HEK293 (cell line): ENCODE measurements at regions not wholly inside any gene's neighbourhood (a gene's known extent, or its start where the extent isn't known, plus 50 kb on each side); places are given as distances from the start of the nearest gene placed in this dataset.

Experiments used
- CTCF ChIA-PET: fragments of 350-600 bp; formaldehyde crosslinking; extraction: SDS; loops from one replicate; lab custom pipeline; 2021; ENCODE audit warnings: antibody characterized with exemption; lab: Yijun Ruan, JAX
- POLR2A ChIA-PET: fragments of 300-600 bp; formaldehyde crosslinking; extraction: SDS; loops from one replicate; lab custom pipeline; 2020; ENCODE audit warnings: antibody characterized with exemption, inconsistent platforms; lab: Yijun Ruan, JAX
- H3K27ac ChIP-seq: fragments of 200-500 bp; sonication (Bioruptor generic); 2 replicates; pipeline ENCODE4 v1.5.1; 2014; ENCODE audit warnings: low read depth, low read length, control low read depth, inconsistent platforms; ENCODE audit errors: extremely low read depth
- H3K36me3 ChIP-seq, 2 experiments: fragments of 200-500 bp in 1 of 2; sonication (Bioruptor generic) in 1 of 2; 1 replicate in 1 of 2; 2 replicates in 1 of 2; pipeline ENCODE4 v1.5.1; 2014 to 2017; ENCODE audit warnings: inconsistent platforms in 2 of 2, low read length in 2 of 2; ENCODE audit not compliant: control insufficient read depth in 2 of 2, insufficient read depth in 1 of 2
- H3K4me1 ChIP-seq: fragments of 200-500 bp; sonication (Bioruptor generic); 2 replicates; pipeline ENCODE4 v1.5.1; 2014; ENCODE audit warnings: mild to moderate bottlenecking, low read length, inconsistent platforms; ENCODE audit not compliant: control insufficient read depth, insufficient read depth
- H3K4me3 ChIP-seq: 2 replicates; pipeline ENCODE4 v1.5.1; 2011; ENCODE audit warnings: low read depth, mild to moderate bottlenecking, control low read depth, low read length, moderate library complexity
- H3K9me3 ChIP-seq: fragments of 200-500 bp; sonication (Bioruptor generic); 2 replicates; pipeline ENCODE4 v1.5.1; 2014; ENCODE audit warnings: low read depth, low read length, inconsistent platforms; ENCODE audit not compliant: control insufficient read depth, insufficient read depth
- GFI1B ChIP-seq: fragments of 450-650 bp; formaldehyde crosslinking; IDR thresholded peaks from 2 replicates; pipeline ENCODE4 v1.5.1; 2016; ENCODE audit warnings: missing biosample characterization, missing genetic modification characterization
- KLF7 ChIP-seq: fragments of 450-650 bp; formaldehyde crosslinking; IDR thresholded peaks from 2 replicates; pipeline ENCODE4 v1.5.1; 2016; ENCODE audit warnings: missing biosample characterization, missing genetic modification characterization, borderline replicate concordance
- REPIN1 ChIP-seq: fragments of 450-650 bp; formaldehyde crosslinking; IDR thresholded peaks from 2 replicates; pipeline ENCODE4 v1.5.1; 2017; ENCODE audit warnings: missing biosample characterization, missing genetic modification characterization, low read depth
- TRIM28 ChIP-seq: IDR thresholded peaks from 2 replicates; pipeline ENCODE4 v1.6.1; 2011; ENCODE audit warnings: low read length, control low read depth, borderline replicate concordance
- ZEB2 ChIP-seq: fragments of 450-650 bp; formaldehyde crosslinking; IDR thresholded peaks from 2 replicates; pipeline ENCODE4 v1.5.1; 2016; ENCODE audit warnings: missing biosample characterization, missing genetic modification characterization
- ZNF121 ChIP-seq: fragments of 450-650 bp; formaldehyde crosslinking; IDR thresholded peaks from 2 replicates; pipeline ENCODE4 v1.5.1; 2016; ENCODE audit warnings: missing biosample characterization, missing genetic modification characterization
- ZNF211 ChIP-seq: fragments of 450-650 bp; formaldehyde crosslinking; IDR thresholded peaks from 2 replicates; pipeline ENCODE4 v1.5.1; 2016; ENCODE audit warnings: low read depth, missing biosample characterization, missing genetic modification characterization
- ZNF341 ChIP-seq: fragments of 450-650 bp; formaldehyde crosslinking; IDR thresholded peaks from 2 replicates; pipeline ENCODE4; 2016; ENCODE audit warnings: low read depth, missing biosample characterization, missing genetic modification characterization
- ZNF510 ChIP-seq: fragments of 450-650 bp; formaldehyde crosslinking; IDR thresholded peaks from 2 replicates; pipeline ENCODE4 v1.5.1; 2018; ENCODE audit warnings: mild to moderate bottlenecking, missing genetic modification characterization, missing biosample characterization; ENCODE audit not compliant: insufficient replicate concordance
- ZNF521 ChIP-seq: fragments of 450-650 bp; formaldehyde crosslinking; IDR thresholded peaks from 2 replicates; pipeline ENCODE4 v1.5.1; 2017; ENCODE audit warnings: missing biosample characterization, mild to moderate bottlenecking, missing genetic modification characterization
- ZNF677 ChIP-seq: fragments of 450-650 bp; IDR thresholded peaks from 2 replicates; pipeline ENCODE4 v1.5.0; 2018; ENCODE audit warnings: missing biosample characterization, mild to moderate bottlenecking, missing genetic modification characterization, moderate library complexity
- ZNF792 ChIP-seq: fragments of 450-650 bp; formaldehyde crosslinking; IDR thresholded peaks from 2 replicates; pipeline ENCODE4 v1.5.1; 2016; ENCODE audit warnings: missing biosample characterization, missing genetic modification characterization
- ZNF830 ChIP-seq: fragments of 450-650 bp; IDR thresholded peaks from 2 replicates; pipeline ENCODE4 v1.5.0; 2018; ENCODE audit warnings: missing biosample characterization, missing genetic modification characterization, low read depth, mild to moderate bottlenecking, moderate library complexity
- ZSCAN16 ChIP-seq: fragments of 450-650 bp; formaldehyde crosslinking; IDR thresholded peaks from 2 replicates; pipeline ENCODE4 v1.5.1; 2016; ENCODE audit warnings: missing biosample characterization, missing genetic modification characterization
- TF ChIP-seq, protein P1 (sequence below): fragments of 450-650 bp; IDR thresholded peaks from 2 replicates; pipeline ENCODE4 v1.5.1; 2018; ENCODE audit warnings: missing biosample characterization, mild to moderate bottlenecking, missing genetic modification characterization
- TF ChIP-seq, protein P2 (sequence below): fragments of 450-650 bp; formaldehyde crosslinking; IDR thresholded peaks from 2 replicates; pipeline ENCODE4 v1.5.1; 2016; ENCODE audit warnings: missing biosample characterization, missing genetic modification characterization
- TF ChIP-seq, protein P3 (sequence below): fragments of 450-650 bp; formaldehyde crosslinking; IDR thresholded peaks from 2 replicates; pipeline ENCODE4 v1.5.1; 2016; ENCODE audit warnings: missing biosample characterization, missing genetic modification characterization

DNA sequence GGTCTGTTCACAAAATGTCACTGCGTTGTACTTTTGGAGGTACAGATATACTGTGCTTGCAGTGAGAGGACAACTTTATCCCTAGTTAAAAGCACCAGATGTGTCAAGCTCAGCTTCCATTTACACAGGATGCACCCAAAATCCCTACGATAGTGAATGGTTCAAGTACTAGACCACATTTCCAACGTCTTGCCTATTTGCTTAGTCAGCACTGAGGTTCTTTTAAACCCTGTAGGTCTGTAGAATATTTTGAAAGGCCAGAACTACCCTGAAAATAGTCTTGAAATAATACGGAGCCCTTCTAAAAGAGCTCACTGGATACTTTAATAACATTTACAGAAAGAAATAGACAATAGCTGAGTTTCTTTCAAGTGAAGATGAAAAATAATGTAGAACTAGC lies 466.1 kb downstream of the FUT8 start (continued):
- TF ChIP-seq ZNF830 (tag by site-specific recombination) (no peak), ZNF121 (tag by site-specific recombination) (no peak), GFI1B (no peak), REPIN1 (tag by site-specific recombination) (no peak)

DNA sequence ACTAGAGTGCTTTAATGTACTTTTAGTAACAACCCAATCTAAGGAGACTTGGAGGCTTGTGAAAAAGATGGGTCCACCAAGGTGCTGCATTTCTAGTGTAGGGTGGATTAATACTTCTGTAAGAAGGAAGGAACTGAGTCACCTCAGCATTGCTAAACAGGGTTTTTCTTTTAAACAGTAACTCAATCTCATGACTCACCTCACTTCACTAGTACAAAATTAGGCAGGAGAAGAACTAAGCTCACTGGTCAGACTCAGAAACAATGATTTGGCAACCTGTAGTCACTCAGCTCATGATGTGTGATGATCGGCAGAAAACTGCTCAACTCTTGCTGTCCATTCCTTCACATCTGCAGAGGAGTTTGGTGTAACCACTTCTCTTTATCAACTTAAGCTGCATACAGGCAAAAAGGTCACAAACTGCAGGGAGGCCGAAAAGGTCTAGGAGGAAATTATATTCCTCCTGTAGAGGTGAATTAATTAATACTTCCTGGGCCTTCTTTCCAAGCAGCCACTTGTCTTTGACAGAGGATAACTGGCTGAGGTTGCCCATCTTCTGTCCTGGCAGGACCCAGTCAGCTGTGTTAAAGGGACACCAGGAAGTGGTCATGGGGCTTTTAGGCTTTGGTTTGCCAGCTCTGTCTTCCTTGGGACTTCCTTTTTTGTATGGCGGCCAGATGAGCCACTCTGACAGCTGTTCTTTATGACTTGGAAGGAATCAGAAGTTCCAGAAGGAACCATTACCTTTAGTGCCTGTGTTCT lies 466.9 kb downstream of the FUT8 start:
- Histone ChIP-seq H3K4me3 (no peak overlapping the region), H3K4me1 (no peaks in the 10 kb centered on the region), H3K9me3 (no peaks in the 10 kb centered on the region), H3K27ac (no peak overlapping the region), H3K36me3 (no peaks in the 10 kb centered on the region)
- no peak for TF ChIP-seq ZSCAN16 (tag by site-specific recombination)
- no peak for TF ChIP-seq TRIM28
- no peak for TF ChIP-seq ZNF677 (tag by site-specific recombination)
- TF ChIP-seq ZNF792: no peak
- TF ChIP-seq, protein P1, sequence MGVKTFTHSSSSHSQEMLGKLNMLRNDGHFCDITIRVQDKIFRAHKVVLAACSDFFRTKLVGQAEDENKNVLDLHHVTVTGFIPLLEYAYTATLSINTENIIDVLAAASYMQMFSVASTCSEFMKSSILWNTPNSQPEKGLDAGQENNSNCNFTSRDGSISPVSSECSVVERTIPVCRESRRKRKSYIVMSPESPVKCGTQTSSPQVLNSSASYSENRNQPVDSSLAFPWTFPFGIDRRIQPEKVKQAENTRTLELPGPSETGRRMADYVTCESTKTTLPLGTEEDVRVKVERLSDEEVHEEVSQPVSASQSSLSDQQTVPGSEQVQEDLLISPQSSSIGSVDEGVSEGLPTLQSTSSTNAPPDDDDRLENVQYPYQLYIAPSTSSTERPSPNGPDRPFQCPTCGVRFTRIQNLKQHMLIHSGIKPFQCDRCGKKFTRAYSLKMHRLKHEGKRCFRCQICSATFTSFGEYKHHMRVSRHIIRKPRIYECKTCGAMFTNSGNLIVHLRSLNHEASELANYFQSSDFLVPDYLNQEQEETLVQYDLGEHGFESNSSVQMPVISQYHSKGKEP: no peak
- TF ChIP-seq, protein P2, sequence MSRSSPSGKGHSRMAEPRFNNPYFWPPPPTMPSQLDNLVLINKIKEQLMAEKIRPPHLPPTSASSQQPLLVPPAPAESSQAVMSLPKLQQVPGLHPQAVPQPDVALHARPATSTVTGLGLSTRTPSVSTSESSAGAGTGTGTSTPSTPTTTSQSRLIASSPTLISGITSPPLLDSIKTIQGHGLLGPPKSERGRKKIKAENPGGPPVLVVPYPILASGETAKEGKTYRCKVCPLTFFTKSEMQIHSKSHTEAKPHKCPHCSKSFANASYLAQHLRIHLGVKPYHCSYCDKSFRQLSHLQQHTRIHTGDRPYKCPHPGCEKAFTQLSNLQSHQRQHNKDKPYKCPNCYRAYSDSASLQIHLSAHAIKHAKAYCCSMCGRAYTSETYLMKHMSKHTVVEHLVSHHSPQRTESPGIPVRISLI (tag by site-specific recombination): no peak
- TF ChIP-seq ZNF211 (tag by site-specific recombination): no peak
- no peak for TF ChIP-seq KLF7 (tag by site-specific recombination)
- TF ChIP-seq ZEB2 (tag by site-specific recombination): no peak
- TF ChIP-seq ZNF341 (tag by site-specific recombination): no peak
- no peak for TF ChIP-seq ZNF510 (tag by site-specific recombination)
- CTCF ChIA-PET: no interaction called here
- POLR2A ChIA-PET: no interaction called here

DNA sequence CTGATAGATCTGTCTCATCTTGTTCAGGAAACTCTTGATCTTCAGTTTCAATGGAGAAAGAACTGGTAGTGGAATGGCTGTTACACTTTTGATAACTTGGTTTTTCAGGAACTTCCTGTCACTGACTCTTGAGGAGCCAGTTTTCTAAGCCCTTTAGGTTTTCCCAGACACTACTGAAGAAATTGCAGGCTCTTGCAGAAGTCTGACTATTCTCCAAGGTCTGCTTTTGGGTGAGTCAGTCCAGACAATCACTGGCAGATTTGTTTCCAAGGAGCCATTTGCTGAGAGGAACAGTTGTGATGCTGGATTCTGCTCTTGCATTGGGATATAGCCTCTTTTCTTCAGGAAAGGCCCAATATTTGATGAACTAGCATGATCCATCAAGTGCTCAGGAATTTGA lies 468.0 kb downstream of the FUT8 start:
- Histone ChIP-seq H3K27ac (no peak overlapping the region), H3K4me3 (no peak overlapping the region), H3K4me1 (no peaks in the 10 kb centered on the region), H3K36me3 (no peaks in the 10 kb centered on the region), H3K9me3 (no peaks in the 10 kb centered on the region)
- CTCF ChIA-PET: no interaction called here
- POLR2A ChIA-PET: no interaction called here
- TF ChIP-seq ZNF792: no peak
- TF ChIP-seq ZNF830 (tag by site-specific recombination): no peak
- TF ChIP-seq, protein P3, sequence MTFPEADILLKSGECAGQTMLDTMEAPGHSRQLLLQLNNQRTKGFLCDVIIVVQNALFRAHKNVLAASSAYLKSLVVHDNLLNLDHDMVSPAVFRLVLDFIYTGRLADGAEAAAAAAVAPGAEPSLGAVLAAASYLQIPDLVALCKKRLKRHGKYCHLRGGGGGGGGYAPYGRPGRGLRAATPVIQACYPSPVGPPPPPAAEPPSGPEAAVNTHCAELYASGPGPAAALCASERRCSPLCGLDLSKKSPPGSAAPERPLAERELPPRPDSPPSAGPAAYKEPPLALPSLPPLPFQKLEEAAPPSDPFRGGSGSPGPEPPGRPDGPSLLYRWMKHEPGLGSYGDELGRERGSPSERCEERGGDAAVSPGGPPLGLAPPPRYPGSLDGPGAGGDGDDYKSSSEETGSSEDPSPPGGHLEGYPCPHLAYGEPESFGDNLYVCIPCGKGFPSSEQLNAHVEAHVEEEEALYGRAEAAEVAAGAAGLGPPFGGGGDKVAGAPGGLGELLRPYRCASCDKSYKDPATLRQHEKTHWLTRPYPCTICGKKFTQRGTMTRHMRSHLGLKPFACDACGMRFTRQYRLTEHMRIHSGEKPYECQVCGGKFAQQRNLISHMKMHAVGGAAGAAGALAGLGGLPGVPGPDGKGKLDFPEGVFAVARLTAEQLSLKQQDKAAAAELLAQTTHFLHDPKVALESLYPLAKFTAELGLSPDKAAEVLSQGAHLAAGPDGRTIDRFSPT (tag by site-specific recombination): no peak
- TF ChIP-seq ZNF521: no peak
